ENCODE measurements at regions not wholly inside any gene's neighbourhood (a gene's known extent, or its start where the extent isn't known, plus 50 kb on each side); places are given as distances from the start of the nearest gene placed in this dataset.

GRCh38 chr11:116126562-116126961 lies 622.3 kb upstream of the CADM1 start:
- TF ChIP-seq CTCF (IDR thresholded peaks at IDR 0.05; ENCODE audit: low read length) (no peak), EZH2 (IDR thresholded peaks at IDR 0.05; ENCODE audit: borderline replicate concordance, low read length) (no peak)

Measured in OCI-LY1 (cell line).